ENCODE measurements at regions not wholly inside any gene's neighbourhood (a gene's known extent, or its start where the extent isn't known, plus 50 kb on each side); places are given as distances from the start of the nearest gene placed in this dataset.

DNA sequence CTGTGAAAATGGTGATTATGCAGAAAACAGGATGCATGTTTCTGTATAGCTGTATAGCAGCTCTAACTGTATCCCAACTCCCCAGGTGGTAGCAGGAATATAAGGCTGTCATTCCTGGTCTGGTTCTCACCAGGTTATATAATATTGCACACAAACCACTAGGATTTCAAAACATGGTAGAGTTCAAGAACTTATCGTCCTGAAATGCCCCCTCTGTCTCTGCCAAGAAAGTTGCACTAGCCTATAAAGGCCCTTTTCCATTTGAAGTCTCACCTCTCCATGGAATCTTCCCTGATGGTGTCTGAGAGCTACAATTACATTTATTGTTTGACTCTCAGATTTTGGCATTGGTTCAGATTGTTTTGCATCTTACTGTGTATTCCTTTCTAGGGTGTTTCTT lies 184.9 kb upstream of the FAM78B start:
- no peak for TF ChIP-seq POLR2A (IDR thresholded peaks at IDR 0.05)
- TF ChIP-seq, protein P1, sequence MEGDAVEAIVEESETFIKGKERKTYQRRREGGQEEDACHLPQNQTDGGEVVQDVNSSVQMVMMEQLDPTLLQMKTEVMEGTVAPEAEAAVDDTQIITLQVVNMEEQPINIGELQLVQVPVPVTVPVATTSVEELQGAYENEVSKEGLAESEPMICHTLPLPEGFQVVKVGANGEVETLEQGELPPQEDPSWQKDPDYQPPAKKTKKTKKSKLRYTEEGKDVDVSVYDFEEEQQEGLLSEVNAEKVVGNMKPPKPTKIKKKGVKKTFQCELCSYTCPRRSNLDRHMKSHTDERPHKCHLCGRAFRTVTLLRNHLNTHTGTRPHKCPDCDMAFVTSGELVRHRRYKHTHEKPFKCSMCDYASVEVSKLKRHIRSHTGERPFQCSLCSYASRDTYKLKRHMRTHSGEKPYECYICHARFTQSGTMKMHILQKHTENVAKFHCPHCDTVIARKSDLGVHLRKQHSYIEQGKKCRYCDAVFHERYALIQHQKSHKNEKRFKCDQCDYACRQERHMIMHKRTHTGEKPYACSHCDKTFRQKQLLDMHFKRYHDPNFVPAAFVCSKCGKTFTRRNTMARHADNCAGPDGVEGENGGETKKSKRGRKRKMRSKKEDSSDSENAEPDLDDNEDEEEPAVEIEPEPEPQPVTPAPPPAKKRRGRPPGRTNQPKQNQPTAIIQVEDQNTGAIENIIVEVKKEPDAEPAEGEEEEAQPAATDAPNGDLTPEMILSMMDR (IDR thresholded peaks at IDR 0.05), result no peak
- TF ChIP-seq EP300 (IDR thresholded peaks at IDR 0.05; ENCODE audit: low read depth), result no peak

Measured in transverse colon (tissue), 3 donors.